Activated T-cell treated with anti-CD3 and anti-CD28 coated beads, Interleukin-2, amount 50 U/mL, for 4 hours (primary cell): ENCODE measurements at regions not wholly inside any gene's neighbourhood (a gene's known extent, or its start where the extent isn't known, plus 50 kb on each side); places are given as distances from the start of the nearest gene placed in this dataset.

Source experiments
- ATAC-seq, 2 donors: fragments of 200-7000 bp; cut with Tn5 transposase; one replicate each; pipeline ENCODE4 v1.10.0; 2021
- DNase-seq: peaks from one replicate; pipeline ENCODE4 v3.0.0-alpha.2; 2020
- H3K27me3 Mint-ChIP-seq: one replicate; pipeline ENCODE4 v1.8.0; 2021; ENCODE audit warnings: low read depth, mixed read lengths
- H3K36me3 Mint-ChIP-seq: one replicate; pipeline ENCODE4 v1.8.0; 2022; ENCODE audit warnings: mixed read lengths; ENCODE audit not compliant: insufficient read depth
- H3K4me1 Mint-ChIP-seq: one replicate; pipeline ENCODE4 v1.8.0; 2021; ENCODE audit warnings: low read depth, mixed read lengths
- H3K4me3 Mint-ChIP-seq: one replicate; pipeline ENCODE4 v1.8.0; 2021; ENCODE audit warnings: mild to moderate bottlenecking, moderate library complexity, mixed read lengths
- H3K9me3 Mint-ChIP-seq: one replicate; pipeline ENCODE4 v1.8.0; 2021; ENCODE audit warnings: mixed read lengths

DNA sequence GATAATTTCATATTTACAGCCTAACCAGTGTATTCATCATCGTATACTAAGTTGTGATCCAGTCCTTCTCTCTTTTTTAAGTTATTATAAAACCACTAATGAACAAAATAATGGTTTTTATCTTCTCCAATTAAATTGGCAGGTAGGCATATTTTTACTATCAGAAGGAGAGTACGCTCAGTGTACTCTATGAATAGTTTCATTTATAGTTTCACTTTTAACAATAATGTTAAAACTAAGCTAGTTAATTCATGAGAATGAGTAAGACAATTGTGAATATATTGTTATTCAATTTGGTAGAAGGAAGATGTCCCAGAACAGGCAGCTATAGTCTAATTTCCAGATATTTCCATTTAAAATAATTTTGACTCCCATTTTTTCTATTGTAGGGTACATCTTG lies 277.1 kb downstream of the RASSF9 start:
- H3K4me3 Mint-ChIP-seq = no peak overlapping the region
- H3K9me3 Mint-ChIP-seq = no peaks in the 10 kb centered on the region
- DNase-seq = no peak
- no peak for ATAC-seq
- no peaks in the 10 kb centered on the region for H3K36me3 Mint-ChIP-seq
- no peaks in the 10 kb centered on the region for H3K27me3 Mint-ChIP-seq
- no peaks in the 10 kb centered on the region for H3K4me1 Mint-ChIP-seq

DNA sequence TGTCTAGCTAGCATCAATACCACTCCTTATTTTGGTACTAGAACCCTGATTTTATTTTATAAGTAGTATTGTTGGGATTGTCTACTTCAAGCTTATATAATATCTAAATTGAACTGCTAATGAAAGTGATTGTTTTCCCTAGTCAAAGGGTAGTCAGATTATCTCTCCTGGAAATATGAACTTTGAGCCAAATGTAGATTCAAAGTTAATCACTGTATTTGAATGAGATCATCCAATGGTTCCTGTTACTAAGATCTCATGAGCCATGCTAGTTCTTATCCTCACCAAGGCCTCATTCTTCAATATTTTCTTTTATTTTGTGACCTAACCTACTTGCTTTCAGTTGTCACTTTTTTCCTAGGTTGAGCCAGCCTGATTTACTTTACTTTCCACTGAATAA lies 276.7 kb downstream of the RASSF9 start:
- Mint-ChIP-seq H3K27me3 (no peaks in the 10 kb centered on the region), H3K36me3 (no peaks in the 10 kb centered on the region), H3K4me1 (no peaks in the 10 kb centered on the region), H3K9me3 (no peaks in the 10 kb centered on the region), H3K4me3 (no peak overlapping the region)
- ATAC-seq = no peak
- no peak for DNase-seq

DNA sequence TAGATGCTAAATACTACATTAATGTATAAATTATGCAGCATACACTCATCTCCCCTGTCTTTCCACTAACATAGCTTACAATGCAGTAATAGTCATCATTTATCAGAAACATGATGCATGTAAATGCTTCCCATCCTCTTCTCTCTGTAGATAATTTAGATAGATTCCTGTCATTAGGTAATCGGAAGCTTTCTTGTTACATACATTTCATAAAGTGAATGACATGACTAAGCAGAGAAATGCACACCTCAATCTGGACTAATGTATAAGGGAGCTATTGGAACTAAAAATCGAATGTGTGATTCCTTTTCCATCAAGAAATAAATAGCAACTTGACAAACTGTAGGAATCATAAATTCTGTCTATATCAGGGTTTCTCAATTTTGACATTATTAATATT lies 273.4 kb downstream of the RASSF9 start:
- ATAC-seq (no peak), DNase-seq (no peak)
- H3K36me3 Mint-ChIP-seq = no peaks in the 10 kb centered on the region
- no peaks in the 10 kb centered on the region for H3K27me3 Mint-ChIP-seq
- H3K9me3 Mint-ChIP-seq = no peaks in the 10 kb centered on the region
- H3K4me1 Mint-ChIP-seq = no peaks in the 10 kb centered on the region
- no peak overlapping the region for H3K4me3 Mint-ChIP-seq

GRCh38 chr12:85564786-85565185 lies 271.4 kb downstream of the RASSF9 start:
- Mint-ChIP-seq H3K9me3 (no peaks in the 10 kb centered on the region), H3K4me1 (no peaks in the 10 kb centered on the region), H3K4me3 (no peak overlapping the region), H3K36me3 (no peaks in the 10 kb centered on the region), H3K27me3 (no peaks in the 10 kb centered on the region)
- no peak for ATAC-seq
- DNase-seq = no peak

- DNase-seq (no peak), ATAC-seq (no peak)
- H3K4me3 Mint-ChIP-seq = no peak overlapping the region
- no peaks in the 10 kb centered on the region for H3K36me3 Mint-ChIP-seq
- no peaks in the 10 kb centered on the region for H3K9me3 Mint-ChIP-seq
- H3K27me3 Mint-ChIP-seq = no peaks in the 10 kb centered on the region
- H3K4me1 Mint-ChIP-seq = no peaks in the 10 kb centered on the region
Observed at GRCh38 chr12:85568395-85569103, 267.7 kb downstream of the RASSF9 start.

DNA sequence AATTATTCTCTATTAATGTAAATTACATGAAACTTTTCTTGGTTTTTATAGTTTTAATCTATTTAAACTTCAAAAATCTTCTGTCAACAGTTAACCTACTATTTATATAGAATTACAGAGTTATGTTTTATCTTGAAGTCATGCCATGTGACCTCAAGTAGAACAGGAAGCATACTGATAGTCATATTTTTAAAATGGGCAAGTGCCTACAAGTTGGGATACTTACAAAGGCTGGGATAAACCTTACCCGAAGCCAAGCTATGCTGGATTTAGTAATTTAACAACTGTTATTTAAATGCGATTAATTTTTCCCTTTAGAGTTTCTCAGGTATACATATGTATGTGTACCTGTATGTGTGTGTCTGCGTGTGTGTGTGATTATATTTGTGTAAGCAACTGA lies 266.9 kb downstream of the RASSF9 start:
- H3K27me3 Mint-ChIP-seq = no peaks in the 10 kb centered on the region
- ATAC-seq = no peak
- no peaks in the 10 kb centered on the region for H3K36me3 Mint-ChIP-seq
- H3K4me3 Mint-ChIP-seq = no peak overlapping the region
- H3K4me1 Mint-ChIP-seq = no peaks in the 10 kb centered on the region
- H3K9me3 Mint-ChIP-seq = no peaks in the 10 kb centered on the region
- DNase-seq = no peak

DNA sequence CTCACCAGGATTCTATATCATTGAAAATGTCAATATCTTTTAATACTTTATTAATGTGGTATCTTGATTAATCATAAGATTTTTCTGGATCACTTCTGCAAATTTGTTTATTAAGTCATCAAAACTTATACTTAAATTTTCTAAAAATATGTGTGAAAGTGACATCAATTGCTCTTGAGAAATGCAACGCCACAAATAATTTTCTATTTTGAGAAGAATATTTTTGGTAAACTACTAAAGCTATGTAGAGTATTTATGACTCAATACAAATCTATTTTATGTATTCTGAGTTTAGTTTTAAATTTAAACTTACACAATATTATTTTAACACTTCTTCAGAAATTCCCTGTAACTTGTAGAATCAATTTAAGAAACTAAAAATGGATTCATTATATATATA lies 263.3 kb downstream of the RASSF9 start:
- ATAC-seq = no peak
- no peaks in the 10 kb centered on the region for H3K4me1 Mint-ChIP-seq
- H3K36me3 Mint-ChIP-seq = no peaks in the 10 kb centered on the region
- H3K9me3 Mint-ChIP-seq = no peaks in the 10 kb centered on the region
- H3K4me3 Mint-ChIP-seq = no peak overlapping the region
- no peak for DNase-seq
- H3K27me3 Mint-ChIP-seq = no peaks in the 10 kb centered on the region

DNA sequence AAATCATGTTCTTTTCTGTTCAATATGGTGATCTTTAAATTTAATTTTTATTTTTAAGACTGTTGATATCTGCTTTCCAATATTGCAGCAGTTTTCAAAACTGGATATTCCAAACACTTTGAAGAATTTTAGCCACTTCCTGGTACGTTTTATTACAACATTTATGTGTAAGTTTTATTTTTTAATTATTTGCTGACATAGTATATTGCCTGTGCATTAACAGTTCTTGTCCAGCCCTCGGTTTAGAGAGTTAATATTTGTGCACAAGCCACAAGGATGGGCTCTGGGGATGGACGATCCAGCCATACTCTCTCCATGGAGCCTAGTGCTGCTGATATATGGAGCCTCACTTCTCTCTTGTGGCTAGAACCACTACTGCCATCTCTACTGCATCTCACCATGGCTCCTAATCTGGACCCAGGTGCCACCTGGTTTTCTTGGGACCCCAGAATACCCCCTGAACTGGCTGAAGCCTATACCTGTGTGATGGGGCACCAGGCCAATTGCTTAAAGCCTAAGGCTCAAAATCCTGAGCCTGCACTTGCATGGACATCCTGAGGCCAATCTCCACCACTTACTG lies 262.5 kb downstream of the RASSF9 start:
- Mint-ChIP-seq H3K9me3 (no peaks in the 10 kb centered on the region), H3K27me3 (no peaks in the 10 kb centered on the region), H3K36me3 (no peaks in the 10 kb centered on the region), H3K4me1 (no peaks in the 10 kb centered on the region), H3K4me3 (no peak overlapping the region)
- ATAC-seq (no peak), DNase-seq (no peak)

DNA sequence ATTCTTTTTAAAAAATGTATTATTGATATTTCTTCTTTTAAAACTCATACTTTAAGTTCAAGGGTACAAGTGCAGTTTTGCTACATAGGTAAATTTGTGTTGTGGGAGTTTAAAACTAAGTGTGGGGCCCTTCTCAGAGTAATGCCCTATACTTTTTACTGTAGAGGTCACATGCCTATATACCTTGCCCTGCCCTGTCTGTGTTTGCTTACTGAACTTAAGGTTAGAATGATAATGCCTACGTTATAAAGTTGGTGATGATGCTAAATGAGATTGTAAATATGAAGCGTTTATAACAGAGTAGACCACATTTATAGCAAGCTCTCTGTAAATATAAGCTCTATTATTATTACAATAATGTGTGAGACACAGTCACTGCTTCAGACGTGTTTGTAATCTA lies 261.9 kb downstream of the RASSF9 start:
- peaks cover 5% of the 10 kb centered on the region for H3K9me3 Mint-ChIP-seq
- no peaks in the 10 kb centered on the region for H3K27me3 Mint-ChIP-seq
- ATAC-seq = no peak
- no peak for DNase-seq
- no peaks in the 10 kb centered on the region for H3K4me1 Mint-ChIP-seq
- no peak overlapping the region for H3K4me3 Mint-ChIP-seq
- H3K36me3 Mint-ChIP-seq = no peaks in the 10 kb centered on the region

GRCh38 chr12:85575120-85576096 lies 260.8 kb downstream of the RASSF9 start:
- peak in 1 of 2 donors; percentile 14 for ATAC-seq
- no peaks in the 10 kb centered on the region for H3K27me3 Mint-ChIP-seq
- H3K4me1 Mint-ChIP-seq = no peaks in the 10 kb centered on the region
- no peaks in the 10 kb centered on the region for H3K36me3 Mint-ChIP-seq
- H3K4me3 Mint-ChIP-seq = no peak overlapping the region
- no peak for DNase-seq
- peaks cover 6% of the 10 kb centered on the region for H3K9me3 Mint-ChIP-seq

DNA sequence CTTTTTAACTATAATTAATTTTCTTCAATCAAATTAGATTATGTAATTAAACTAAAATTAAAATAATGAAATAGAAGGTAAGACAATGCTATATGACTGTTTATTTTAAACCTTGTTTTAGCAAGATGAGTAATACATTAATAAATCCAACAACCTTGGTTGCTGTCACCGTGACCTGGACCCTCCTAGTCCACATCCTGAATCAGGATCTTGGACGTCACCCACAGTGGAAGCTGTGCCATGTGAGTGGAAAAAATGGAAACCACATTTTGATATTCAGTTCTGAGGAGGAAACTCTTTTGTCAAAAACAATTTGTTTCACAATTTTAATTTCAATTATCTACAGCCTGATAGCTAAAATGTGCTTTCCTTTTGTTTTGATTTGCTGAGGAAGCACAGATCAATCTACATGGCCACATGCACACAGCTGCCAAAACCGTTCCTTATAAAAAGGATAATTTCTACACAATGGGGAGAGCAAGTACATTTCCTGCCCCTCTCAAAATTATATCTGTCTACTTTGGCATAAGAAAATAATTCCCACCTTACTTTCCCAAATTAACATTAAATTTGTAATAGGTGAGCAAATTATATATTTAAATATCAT lies 255.5 kb downstream of the RASSF9 start:
- Mint-ChIP-seq H3K4me3 (no peak overlapping the region), H3K36me3 (no peaks in the 10 kb centered on the region), H3K9me3 (peaks cover 6% of the 10 kb centered on the region), H3K27me3 (no peaks in the 10 kb centered on the region), H3K4me1 (no peaks in the 10 kb centered on the region)
- ATAC-seq = no peak
- DNase-seq = no peak

DNA sequence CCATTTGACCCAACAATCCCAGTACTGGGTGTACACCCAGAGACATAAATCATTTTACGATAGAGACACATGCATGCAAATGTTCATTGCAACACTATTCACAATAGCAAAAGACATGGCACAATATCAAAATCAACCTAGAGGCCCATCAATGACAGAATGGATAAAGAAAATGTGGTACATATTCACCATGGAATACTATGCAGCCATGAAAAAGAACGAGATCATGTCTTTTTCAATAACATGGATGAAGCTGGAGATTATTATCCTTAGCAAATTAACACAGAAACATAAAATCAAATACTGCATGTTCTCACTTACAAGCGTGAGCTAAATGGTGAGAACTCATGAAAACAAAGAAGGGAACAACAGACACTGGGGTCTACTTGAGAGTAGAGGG lies 249.1 kb downstream of the RASSF9 start:
- Mint-ChIP-seq H3K27me3 (no peaks in the 10 kb centered on the region), H3K36me3 (no peaks in the 10 kb centered on the region), H3K4me1 (no peaks in the 10 kb centered on the region), H3K9me3 (peaks cover 6% of the 10 kb centered on the region), H3K4me3 (no peak overlapping the region)
- ATAC-seq (no peak), DNase-seq (no peak)

- Mint-ChIP-seq H3K9me3 (peaks cover 12% of the 10 kb centered on the region), H3K4me1 (no peaks in the 10 kb centered on the region)
- DNase-seq = no peak
Observed at GRCh38 chr12:85588221-85588620, 248.0 kb downstream of the RASSF9 start.

DNA sequence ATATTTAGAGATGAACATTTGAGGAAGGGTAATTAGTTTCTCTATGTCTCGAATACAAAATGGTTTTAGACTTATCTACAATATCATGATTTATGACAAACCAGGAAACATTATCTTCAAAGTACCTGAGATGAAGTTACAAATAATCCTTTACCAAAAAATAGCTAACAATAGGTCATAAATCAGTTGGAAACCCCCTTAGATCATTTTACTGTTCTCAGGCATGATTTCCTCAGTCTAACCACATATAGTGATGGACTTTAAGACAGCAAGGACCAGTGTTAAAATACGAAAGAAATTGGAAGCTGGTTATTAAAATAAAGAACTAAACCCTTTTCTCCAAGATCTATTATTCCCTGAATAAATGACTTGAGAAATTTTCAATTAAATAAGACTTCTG lies 235.4 kb downstream of the RASSF9 start:
- ATAC-seq = no peak
- Mint-ChIP-seq H3K4me1 (no peaks in the 10 kb centered on the region), H3K4me3 (no peak overlapping the region), H3K9me3 (peaks cover 7% of the 10 kb centered on the region), H3K27me3 (no peaks in the 10 kb centered on the region), H3K36me3 (no peaks in the 10 kb centered on the region)
- DNase-seq = no peak

More at GRCh38 chr12:85588221-85588620, 248.0 kb downstream of the RASSF9 start:
- H3K36me3 Mint-ChIP-seq = no peaks in the 10 kb centered on the region
- no peaks in the 10 kb centered on the region for H3K27me3 Mint-ChIP-seq
- no peak for ATAC-seq
- no peak overlapping the region for H3K4me3 Mint-ChIP-seq
